ENCODE measurements at regions not wholly inside any gene's neighbourhood (a gene's known extent, or its start where the extent isn't known, plus 50 kb on each side); places are given as distances from the start of the nearest gene placed in this dataset.

GRCh38 chr7:92987538-92987937, 130.2 kb downstream of the SAMD9 start:
- TF ChIP-seq CTCF (IDR thresholded peaks at IDR 0.05) (no peak), POLR2A (IDR thresholded peaks at IDR 0.05) (no peak)

Data from testis (tissue), 2 donors.